Neural crest cell (in vitro differentiated cells): ENCODE measurements at regions not wholly inside any gene's neighbourhood (a gene's known extent, or its start where the extent isn't known, plus 50 kb on each side); places are given as distances from the start of the nearest gene placed in this dataset.

Source experiments
- DNase-seq: peaks from one replicate; pipeline ENCODE4 v3.0.0; 2021; ENCODE audit warnings: low read depth, mixed read lengths, low spot score
- H3K27ac Mint-ChIP-seq: one replicate; pipeline ENCODE4 v1.8.0; 2021; ENCODE audit warnings: mild to moderate bottlenecking, mixed read lengths; ENCODE audit not compliant: unreplicated experiment
- H3K27me3 Mint-ChIP-seq: 2 replicates; pipeline ENCODE4 v1.8.0; 2021; ENCODE audit warnings: low read depth, mild to moderate bottlenecking, mixed read lengths
- H3K36me3 Mint-ChIP-seq: 2 replicates; pipeline ENCODE4 v1.8.0; 2021; ENCODE audit warnings: low read depth, mild to moderate bottlenecking, mixed read lengths
- H3K4me1 Mint-ChIP-seq: 2 replicates; pipeline ENCODE4 v1.8.0; 2021; ENCODE audit warnings: mixed read lengths
- H3K4me3 Mint-ChIP-seq: one replicate; pipeline ENCODE4 v1.8.0; 2021; ENCODE audit warnings: mild to moderate bottlenecking, mixed read lengths
- H3K9me3 Mint-ChIP-seq: 2 replicates; pipeline ENCODE4 v1.8.0; 2021; ENCODE audit warnings: mixed read lengths
- CTCF ChIP-seq: fragments of 200-600 bp; sonication (generic); conservative IDR thresholded peaks from 2 replicates; pipeline ENCODE4 v1.5.0; 2021; ENCODE audit warnings: antibody characterized with exemption, mild to moderate bottlenecking

GRCh38 chr6:17038316-17038715 is 63.5 kb upstream of the STMND1 start:
- no peak for DNase-seq
- H3K27me3 Mint-ChIP-seq = no peaks in the 10 kb centered on the region
- H3K36me3 Mint-ChIP-seq = no peaks in the 10 kb centered on the region
- H3K4me3 Mint-ChIP-seq = no peak overlapping the region
- no peaks in the 10 kb centered on the region for H3K4me1 Mint-ChIP-seq
- H3K9me3 Mint-ChIP-seq = peaks cover 2% of the 10 kb centered on the region
- H3K27ac Mint-ChIP-seq = no peak overlapping the region
- TF ChIP-seq CTCF = no peak

- DNase-seq = no peak
- Mint-ChIP-seq H3K4me1 (no peaks in the 10 kb centered on the region), H3K27me3 (no peaks in the 10 kb centered on the region), H3K9me3 (peaks cover 2% of the 10 kb centered on the region), H3K4me3 (no peak overlapping the region), H3K36me3 (no peaks in the 10 kb centered on the region), H3K27ac (no peak overlapping the region)
- no peak for TF ChIP-seq CTCF
These were observed 65.8 kb upstream of the STMND1 start for GRCh38 chr6:17036065-17036393.

- TF ChIP-seq CTCF = no peak
- Mint-ChIP-seq H3K9me3 (peaks cover 2% of the 10 kb centered on the region), H3K4me3 (no peak overlapping the region), H3K27me3 (no peaks in the 10 kb centered on the region), H3K27ac (no peak overlapping the region), H3K4me1 (no peaks in the 10 kb centered on the region), H3K36me3 (no peaks in the 10 kb centered on the region)
- no peak for DNase-seq
These were observed 66.4 kb upstream of the STMND1 start for GRCh38 chr6:17035257-17036064.

GRCh38 chr6:17033746-17034145 is 68.1 kb upstream of the STMND1 start:
- no peak for TF ChIP-seq CTCF
- H3K4me3 Mint-ChIP-seq = no peak overlapping the region
- H3K36me3 Mint-ChIP-seq = no peaks in the 10 kb centered on the region
- no peak for DNase-seq
- peaks cover 2% of the 10 kb centered on the region for H3K9me3 Mint-ChIP-seq
- no peaks in the 10 kb centered on the region for H3K4me1 Mint-ChIP-seq
- no peaks in the 10 kb centered on the region for H3K27me3 Mint-ChIP-seq
- H3K27ac Mint-ChIP-seq = no peak overlapping the region

- no peak overlapping the region for H3K27ac Mint-ChIP-seq
- H3K27me3 Mint-ChIP-seq = no peaks in the 10 kb centered on the region
- peaks cover 2% of the 10 kb centered on the region for H3K9me3 Mint-ChIP-seq
- no peak overlapping the region for H3K4me3 Mint-ChIP-seq
- no peaks in the 10 kb centered on the region for H3K4me1 Mint-ChIP-seq
- TF ChIP-seq CTCF = no peak
- no peaks in the 10 kb centered on the region for H3K36me3 Mint-ChIP-seq
- no peak for DNase-seq
These were observed 68.7 kb upstream of the STMND1 start for GRCh38 chr6:17032988-17033634.
